ENCODE measurements at regions not wholly inside any gene's neighbourhood (a gene's known extent, or its start where the extent isn't known, plus 50 kb on each side); places are given as distances from the start of the nearest gene placed in this dataset.
"Not testable (repeated sequence)": the region's sequence is repeated elsewhere in the genome, so short reads cannot be mapped to it uniquely, and the experiment has no call there.

GRCh38 chrX:65821721-65822496 is 154.5 kb downstream of the MSN start:
- peak; percentile 29 to 37 for DNase-seq

- DNase-seq, result not testable (repeated sequence)
Observed at GRCh38 chrX:65819983-65820382, 152.5 kb downstream of the MSN start.

- DNase-seq, result no peak
Observed at GRCh38 chrX:65813245-65813644, 145.8 kb downstream of the MSN start.

- no peak for DNase-seq
Observed at GRCh38 chrX:65811558-65812228, 144.2 kb downstream of the MSN start.
